RWPE2 (cell line): ENCODE measurements at regions not wholly inside any gene's neighbourhood (a gene's known extent, or its start where the extent isn't known, plus 50 kb on each side); places are given as distances from the start of the nearest gene placed in this dataset.

Experiments used
- ATAC-seq: fragments of 200-7000 bp; cut with Tn5 transposase; 3 replicates; pipeline ENCODE4 v1.9.1; 2021; ENCODE audit warnings: low read depth
- DNase-seq: peaks from one replicate; pipeline ENCODE4 v3.0.0-alpha.2; 2020; ENCODE audit warnings: low spot score
- H3K27ac ChIP-seq: fragments of 450-650 bp; 2 replicates; pipeline ENCODE4 v1.5.1; 2017; ENCODE audit warnings: mild to moderate bottlenecking; ENCODE audit not compliant: poor library complexity, severe bottlenecking
- H3K27me3 ChIP-seq: fragments of 250-450 bp; sonication (Bioruptor Pico); 2 replicates; pipeline ENCODE4 v1.5.1; 2021; ENCODE audit warnings: mild to moderate bottlenecking, moderate library complexity; ENCODE audit not compliant: insufficient read depth, poor library complexity, severe bottlenecking
- H3K36me3 ChIP-seq: fragments of 250-450 bp; sonication (Bioruptor Pico); 2 replicates; pipeline ENCODE4 v1.5.1; 2020; ENCODE audit warnings: low read depth, mild to moderate bottlenecking, moderate library complexity
- H3K4me1 ChIP-seq: fragments of 250-450 bp; sonication (Bioruptor Pico); 2 replicates; pipeline ENCODE4 v1.5.1; 2021; ENCODE audit warnings: mild to moderate bottlenecking, moderate library complexity; ENCODE audit not compliant: insufficient read depth, poor library complexity, severe bottlenecking
- H3K4me3 ChIP-seq: fragments of 250-450 bp; sonication (Bioruptor Pico); 2 replicates; pipeline ENCODE4 v1.5.1; 2021; ENCODE audit warnings: mild to moderate bottlenecking, moderate library complexity; ENCODE audit not compliant: severe bottlenecking
- H3K9me3 ChIP-seq: fragments of 250-450 bp; sonication (Bioruptor Pico); 2 replicates; pipeline ENCODE4 v1.5.1; 2021; ENCODE audit warnings: mild to moderate bottlenecking, moderate library complexity; ENCODE audit not compliant: severe bottlenecking
- TF ChIP-seq, protein P1 (sequence below): fragments of 450-650 bp; IDR thresholded peaks from one replicate; pipeline ENCODE4 v1.5.1; 2017; ENCODE audit warnings: mild to moderate bottlenecking, moderate library complexity; ENCODE audit not compliant: poor library complexity, severe bottlenecking

DNA sequence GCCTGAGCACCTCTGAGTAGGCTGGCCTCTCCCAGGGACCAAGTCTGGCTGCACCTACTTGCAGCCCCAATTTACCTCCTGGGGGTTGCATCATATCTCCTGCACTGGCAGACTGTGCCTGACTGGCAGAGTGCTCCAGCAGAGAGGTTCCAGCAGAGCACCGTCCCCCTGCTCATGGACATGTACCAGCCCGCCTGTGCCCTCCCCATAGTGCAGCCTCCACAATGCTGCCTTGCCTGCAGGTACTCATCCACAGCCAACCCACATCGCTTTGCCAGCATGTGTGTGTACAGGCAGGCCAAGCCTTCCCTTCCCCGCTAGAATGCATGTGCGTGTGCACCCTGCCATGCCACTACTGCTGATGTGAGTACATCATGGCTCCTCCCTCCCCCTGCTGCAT is 105.5 kb upstream of the NPSR1 start:
- no peak overlapping the region for H3K4me3 ChIP-seq
- ATAC-seq (no peak), DNase-seq (no peak)
- H3K27me3 ChIP-seq, result no peaks in the 10 kb centered on the region
- no peak overlapping the region for H3K27ac ChIP-seq
- H3K4me1 ChIP-seq, result no peaks in the 10 kb centered on the region
- no peaks in the 10 kb centered on the region for H3K36me3 ChIP-seq
- TF ChIP-seq, protein P1, sequence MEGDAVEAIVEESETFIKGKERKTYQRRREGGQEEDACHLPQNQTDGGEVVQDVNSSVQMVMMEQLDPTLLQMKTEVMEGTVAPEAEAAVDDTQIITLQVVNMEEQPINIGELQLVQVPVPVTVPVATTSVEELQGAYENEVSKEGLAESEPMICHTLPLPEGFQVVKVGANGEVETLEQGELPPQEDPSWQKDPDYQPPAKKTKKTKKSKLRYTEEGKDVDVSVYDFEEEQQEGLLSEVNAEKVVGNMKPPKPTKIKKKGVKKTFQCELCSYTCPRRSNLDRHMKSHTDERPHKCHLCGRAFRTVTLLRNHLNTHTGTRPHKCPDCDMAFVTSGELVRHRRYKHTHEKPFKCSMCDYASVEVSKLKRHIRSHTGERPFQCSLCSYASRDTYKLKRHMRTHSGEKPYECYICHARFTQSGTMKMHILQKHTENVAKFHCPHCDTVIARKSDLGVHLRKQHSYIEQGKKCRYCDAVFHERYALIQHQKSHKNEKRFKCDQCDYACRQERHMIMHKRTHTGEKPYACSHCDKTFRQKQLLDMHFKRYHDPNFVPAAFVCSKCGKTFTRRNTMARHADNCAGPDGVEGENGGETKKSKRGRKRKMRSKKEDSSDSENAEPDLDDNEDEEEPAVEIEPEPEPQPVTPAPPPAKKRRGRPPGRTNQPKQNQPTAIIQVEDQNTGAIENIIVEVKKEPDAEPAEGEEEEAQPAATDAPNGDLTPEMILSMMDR, result no peak
- no peaks in the 10 kb centered on the region for H3K9me3 ChIP-seq

DNA sequence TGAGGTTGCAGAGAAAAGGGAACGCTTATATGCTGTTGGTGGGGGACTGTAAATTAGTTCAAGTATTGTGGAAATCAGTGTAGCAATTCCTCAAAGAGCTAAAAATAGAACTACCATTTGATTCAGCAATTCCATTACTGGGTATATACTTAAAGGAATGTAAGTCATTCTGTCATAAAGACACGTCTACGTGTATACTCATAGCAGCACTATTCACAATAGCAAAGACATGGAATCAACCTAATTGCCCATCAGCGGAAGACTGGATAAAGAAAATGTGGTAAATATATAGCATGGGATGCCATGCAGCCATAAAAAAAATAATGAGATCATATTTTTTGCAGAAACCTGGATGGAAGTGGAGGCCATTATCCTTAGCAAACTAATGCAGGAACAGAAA is 100.0 kb upstream of the NPSR1 start:
- Histone ChIP-seq H3K4me1 (no peaks in the 10 kb centered on the region), H3K9me3 (no peaks in the 10 kb centered on the region), H3K36me3 (no peaks in the 10 kb centered on the region), H3K27me3 (no peaks in the 10 kb centered on the region), H3K27ac (no peak overlapping the region), H3K4me3 (no peak overlapping the region)
- DNase-seq (no peak), ATAC-seq (no peak)
- TF ChIP-seq, protein P1, result no peak

GRCh38 chr7:34564091-34564490 is 93.9 kb upstream of the NPSR1 start:
- TF ChIP-seq, protein P1, result no peak

DNA sequence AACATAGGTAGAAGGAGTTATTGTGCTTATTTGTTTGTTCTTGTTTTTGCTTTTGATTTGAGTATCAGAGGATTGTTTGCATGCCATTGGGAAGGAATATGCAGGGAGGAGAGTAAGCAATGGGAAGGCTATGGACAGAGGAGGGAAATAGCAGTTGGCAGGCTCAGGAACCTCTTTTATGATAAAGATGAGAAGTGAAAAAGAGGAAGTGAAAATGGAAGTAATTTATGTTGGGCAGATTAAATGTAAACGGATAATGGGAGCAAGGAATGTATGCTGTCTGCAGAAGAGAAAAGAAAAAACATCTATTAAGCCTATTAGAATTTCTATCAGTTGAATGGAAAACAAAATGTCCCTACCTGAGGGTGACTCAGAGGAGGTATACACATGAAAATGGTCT is 90.1 kb upstream of the NPSR1 start:
- Histone ChIP-seq H3K4me3 (no peak overlapping the region), H3K36me3 (no peaks in the 10 kb centered on the region), H3K27me3 (no peaks in the 10 kb centered on the region), H3K27ac (no peak overlapping the region), H3K9me3 (no peaks in the 10 kb centered on the region), H3K4me1 (no peaks in the 10 kb centered on the region)
- TF ChIP-seq, protein P1, result no peak
- no peak for DNase-seq
- no peak for ATAC-seq

More at GRCh38 chr7:34564091-34564490, 93.9 kb upstream of the NPSR1 start:
- H3K9me3 ChIP-seq, result no peaks in the 10 kb centered on the region
- no peaks in the 10 kb centered on the region for H3K27me3 ChIP-seq
- no peak for DNase-seq
- no peak overlapping the region for H3K27ac ChIP-seq
- no peaks in the 10 kb centered on the region for H3K36me3 ChIP-seq
- H3K4me1 ChIP-seq, result no peaks in the 10 kb centered on the region
- H3K4me3 ChIP-seq, result no peak overlapping the region
- ATAC-seq, result no peak

DNA sequence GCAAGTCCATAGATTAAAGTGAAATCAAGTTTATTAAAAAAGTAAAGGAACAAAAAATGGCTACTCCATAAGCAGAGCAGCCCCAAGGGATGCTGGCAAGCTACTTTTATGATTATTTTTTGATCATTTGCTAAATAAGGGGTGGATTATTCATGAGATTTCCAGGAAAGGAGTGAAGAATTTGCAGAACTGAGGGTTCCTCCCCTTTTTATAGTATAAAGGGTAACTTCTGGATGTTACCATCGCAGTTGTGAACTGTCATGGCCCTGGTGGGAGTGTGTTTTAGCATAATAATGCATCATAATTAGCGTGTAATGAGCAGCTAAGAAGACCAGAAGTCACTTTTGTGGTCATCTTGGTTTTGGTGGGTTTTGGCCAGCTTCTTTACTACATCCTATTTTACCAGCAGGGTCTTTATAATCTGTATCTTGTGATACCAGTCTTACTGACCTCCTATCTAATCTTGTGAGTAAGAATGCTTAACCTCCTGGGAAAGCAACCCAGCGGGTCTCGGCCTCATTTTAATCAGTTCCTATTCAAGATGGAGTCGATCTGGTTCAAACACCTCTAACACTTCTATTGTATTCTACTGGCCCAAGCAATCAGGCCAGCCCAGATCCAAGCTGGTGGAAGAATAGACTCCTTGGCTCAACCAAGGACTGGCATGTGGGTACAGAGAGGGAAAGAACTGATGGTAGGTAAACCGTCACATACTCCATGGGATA is 87.9 kb upstream of the NPSR1 start:
- TF ChIP-seq, protein P1, result no peak
- ATAC-seq, result no peak
- H3K4me1 ChIP-seq, result no peaks in the 10 kb centered on the region
- H3K27ac ChIP-seq, result no peak overlapping the region
- H3K4me3 ChIP-seq, result no peak overlapping the region
- DNase-seq, result no peak
- no peaks in the 10 kb centered on the region for H3K36me3 ChIP-seq
- no peaks in the 10 kb centered on the region for H3K9me3 ChIP-seq
- no peaks in the 10 kb centered on the region for H3K27me3 ChIP-seq
